Endothelial cell of umbilical vein (primary cell): ENCODE measurements at regions not wholly inside any gene's neighbourhood (a gene's known extent, or its start where the extent isn't known, plus 50 kb on each side); places are given as distances from the start of the nearest gene placed in this dataset.

Source experiments
- BruUV-seq: library from RNA; stranded (reverse); fragments of 400-500 nt; replicated peaks from 2 replicates; lab custom pipeline; 2021; lab: Mats Ljungman, UMichigan
- CTCF ChIA-PET: fragments of 300-600, 350-600 bp; sonication (Branson Sonifier 250); formaldehyde crosslinking; loops from one replicate; lab custom pipeline; 2021; ENCODE audit warnings: antibody characterized with exemption, inconsistent platforms; lab: Charles Lee
- POLR2A ChIA-PET: fragments of 300-600, 350-600 bp; sonication (Branson Sonifier 250); formaldehyde crosslinking; loops from one replicate; lab custom pipeline; 2021; ENCODE audit warnings: antibody characterized with exemption, inconsistent platforms; lab: Charles Lee
- DNase-seq: peaks from one replicate; pipeline ENCODE4 v3.0.0-alpha.2; 2011; ENCODE audit warnings: low read depth, low spot score
- FAIRE-seq: peaks from 2 replicates; lab custom pipeline; 2011; peaks lifted over from hg19 to GRCh38; lab: Jason Lieb, UNC
- H2AFZ ChIP-seq: 2 replicates; pipeline ENCODE4 v1.6.0; 2012; ENCODE audit warnings: low read depth, low read length, control low read depth, inconsistent platforms
- H3K27ac ChIP-seq: 2 replicates; pipeline ENCODE4 v1.5.1; 2011; ENCODE audit warnings: low read depth, mild to moderate bottlenecking, control low read depth, low read length, moderate library complexity; ENCODE audit not compliant: insufficient read depth
- H3K27me3 ChIP-seq, 2 experiments: 2 replicates each; pipeline versions ENCODE4 v1.6.0 to v1.6.1; 2011; ENCODE audit warnings: low read length in 2 of 2, mixed read lengths in 1 of 2; ENCODE audit not compliant: control insufficient read depth in 2 of 2, insufficient read depth in 2 of 2
- H3K36me3 ChIP-seq, 2 experiments: 2 replicates in 1 of 2; 3 replicates in 1 of 2; pipeline ENCODE4 v1.5.1; 2011; ENCODE audit warnings: low read length in 2 of 2, mild to moderate bottlenecking in 1 of 2, moderate library complexity in 1 of 2; ENCODE audit not compliant: control insufficient read depth in 2 of 2, insufficient read depth in 2 of 2; ENCODE audit errors: extremely low read depth in 1 of 2
- H3K4me1 ChIP-seq: 3 replicates; pipeline ENCODE4 v1.5.1; 2011; ENCODE audit warnings: mild to moderate bottlenecking, low read length; ENCODE audit not compliant: control insufficient read depth, insufficient read depth; ENCODE audit errors: extremely low read depth
- H3K4me2 ChIP-seq: 2 replicates; pipeline ENCODE4 v1.6.1; 2011; ENCODE audit warnings: low read length, control low read depth, mixed read lengths; ENCODE audit not compliant: insufficient read depth
- H3K4me3 ChIP-seq, 3 experiments: fragments of 200-600 bp in 1 of 3; sonication (generic), shearing (Covaris generic) in 1 of 3; replicated peaks in 1 of 3; 2 replicates each; pipeline ENCODE4 v1.5.1; 2011 to 2016; ENCODE audit warnings: control low read depth in 3 of 3, low read length in 3 of 3, mild to moderate bottlenecking in 2 of 3, inconsistent platforms in 1 of 3, low read depth in 1 of 3, moderate library complexity in 1 of 3; ENCODE audit not compliant: insufficient read depth in 1 of 3
- H3K79me2 ChIP-seq: 2 replicates; pipeline ENCODE4 v1.6.0; 2012; ENCODE audit warnings: low read length, inconsistent platforms; ENCODE audit not compliant: control insufficient read depth, insufficient read depth
- H3K9ac ChIP-seq: replicated peaks from 2 replicates; pipeline ENCODE3; 2011; ENCODE audit warnings: low read length, control low read depth; ENCODE audit not compliant: insufficient read depth; ENCODE audit errors: extremely low read depth
- H3K9me1 ChIP-seq: replicated peaks from 3 replicates; pipeline ENCODE4 v1.6.0; 2011; ENCODE audit warnings: mild to moderate bottlenecking, low read length; ENCODE audit not compliant: control insufficient read depth, insufficient read depth; ENCODE audit errors: extremely low read depth
- H3K9me3 ChIP-seq: replicated peaks from 2 replicates; pipeline ENCODE4 v1.5.1; 2012; ENCODE audit warnings: low read length, inconsistent platforms; ENCODE audit not compliant: control insufficient read depth, insufficient read depth
- H4K20me1 ChIP-seq: replicated peaks from 2 replicates; pipeline ENCODE3; 2011; ENCODE audit warnings: mild to moderate bottlenecking, low read length; ENCODE audit not compliant: control insufficient read depth, insufficient read depth; ENCODE audit errors: extremely low read depth
- CTCF ChIP-seq, 2 donors: IDR thresholded peaks; 1 replicate in 1 of 2; 2 replicates in 1 of 2; pipeline ENCODE4 v1.5.1; 2011; ENCODE audit warnings: low read length in 2 of 2, mild to moderate bottlenecking in 2 of 2, moderate library complexity in 2 of 2, control low read depth in 1 of 2, inconsistent platforms in 1 of 2, low read depth in 1 of 2; ENCODE audit not compliant: insufficient read depth in 1 of 2; ENCODE audit errors: extremely low read depth in 1 of 2
- EZH2 ChIP-seq: IDR thresholded peaks from 2 replicates; pipeline ENCODE4 v1.6.1; 2012; ENCODE audit warnings: borderline replicate concordance, low read depth, mild to moderate bottlenecking, moderate library complexity, low read length, inconsistent platforms; ENCODE audit not compliant: severe bottlenecking
- FOS ChIP-seq: IDR thresholded peaks from 2 replicates; pipeline ENCODE4 v1.6.1; 2011; ENCODE audit warnings: mild to moderate bottlenecking, low read length, moderate library complexity, borderline replicate concordance; ENCODE audit not compliant: insufficient read depth
- GATA2 ChIP-seq: IDR thresholded peaks from 2 replicates; pipeline ENCODE4 v1.7.0; 2011; ENCODE audit warnings: low read depth, mild to moderate bottlenecking, moderate library complexity, mixed read lengths, low read length; ENCODE audit not compliant: insufficient read length, insufficient read depth
- JUN ChIP-seq: IDR thresholded peaks from 2 replicates; pipeline ENCODE4 v1.6.1; 2011; ENCODE audit warnings: borderline replicate concordance, low read depth; ENCODE audit not compliant: insufficient read length, insufficient read depth
- MYC ChIP-seq: IDR thresholded peaks from one replicate; pipeline ENCODE4 v1.6.1; 2011; ENCODE audit warnings: mild to moderate bottlenecking, low read depth, low read length
- POLR2A ChIP-seq: IDR thresholded peaks from 2 replicates; pipeline ENCODE4 v1.6.1; 2012; ENCODE audit warnings: low read depth, mild to moderate bottlenecking, control low read depth, low read length
- POLR2AphosphoS5 ChIP-seq: IDR thresholded peaks from 2 replicates; pipeline ENCODE4 v1.6.1; 2012; ENCODE audit warnings: low read depth, mild to moderate bottlenecking, control low read depth, low read length, moderate library complexity; ENCODE audit not compliant: insufficient read depth
- dilution Hi-C: fragments of 300-500 bp; cut with MboI; formaldehyde crosslinking; loops from one replicate; pipeline ENCODE4 v1.15.0; 2019; ENCODE audit warnings: low sequenced_read_pairs; ENCODE audit not compliant: extremely low pct_ligation_motif_present
- intact Hi-C: fragments of 100-400 bp; cut with micrococcal nuclease; formaldehyde crosslinking; loops from one replicate; pipeline ENCODE4 v1.10.0; 2022
- TF ChIP-seq, protein P1 (sequence below): IDR thresholded peaks from 2 replicates; pipeline ENCODE4 v1.6.1; 2011; ENCODE audit not compliant: insufficient read depth, insufficient read length

DNA sequence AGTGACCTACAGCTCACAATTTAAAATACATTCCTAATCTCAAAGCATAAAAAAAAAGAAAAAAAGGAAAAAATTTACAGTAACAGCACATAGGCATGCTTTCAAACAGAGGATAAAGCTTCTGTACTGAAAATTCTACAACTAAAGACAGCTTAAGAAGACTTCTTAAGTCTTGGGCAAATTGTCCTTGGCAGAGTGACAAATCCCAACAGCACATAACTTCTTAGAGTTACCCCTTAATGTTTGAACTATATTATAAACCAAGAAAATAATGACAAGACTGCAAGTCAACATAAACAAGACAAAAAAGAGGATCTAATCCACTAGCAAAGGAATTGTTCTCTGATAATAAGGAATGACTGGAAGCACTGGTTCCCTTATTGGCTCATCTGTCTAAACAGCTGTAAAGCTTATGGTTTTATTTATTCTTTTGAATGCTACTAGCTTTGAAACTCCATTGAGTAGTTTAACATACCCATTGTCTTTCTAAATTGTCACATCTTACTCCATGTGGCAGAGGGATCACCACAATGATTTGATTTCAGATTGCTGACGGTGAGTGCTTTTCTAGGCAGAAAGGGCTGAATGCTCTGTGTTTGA is 1576.8 kb upstream of the GOT2 start:
- DNase-seq (no peak), FAIRE-seq (no peak)
- H3K79me2 ChIP-seq = no peaks in the 10 kb centered on the region
- H3K36me3 ChIP-seq = no peaks in the 10 kb centered on the region
- no peak overlapping the region for H2AFZ ChIP-seq
- no peak overlapping the region for H3K27ac ChIP-seq
- H4K20me1 ChIP-seq = no peaks in the 10 kb centered on the region
- H3K9me3 ChIP-seq = no peaks in the 10 kb centered on the region
- BruUV-seq = no TSS peak
- H3K9ac ChIP-seq = no peak overlapping the region
- TF ChIP-seq GATA2 (no peak), EZH2 (no peak), POLR2A (no peak)
- H3K4me2 ChIP-seq = no peak overlapping the region
- dilution Hi-C loops = no loop called here
- CTCF ChIA-PET = no interaction called here
- H3K9me1 ChIP-seq = no peaks in the 10 kb centered on the region
- intact Hi-C loops = no loop called here
- no peak overlapping the region for H3K4me3 ChIP-seq
- no peaks in the 10 kb centered on the region for H3K27me3 ChIP-seq
- no peaks in the 10 kb centered on the region for H3K4me1 ChIP-seq
- POLR2A ChIA-PET = no interaction called here

DNA sequence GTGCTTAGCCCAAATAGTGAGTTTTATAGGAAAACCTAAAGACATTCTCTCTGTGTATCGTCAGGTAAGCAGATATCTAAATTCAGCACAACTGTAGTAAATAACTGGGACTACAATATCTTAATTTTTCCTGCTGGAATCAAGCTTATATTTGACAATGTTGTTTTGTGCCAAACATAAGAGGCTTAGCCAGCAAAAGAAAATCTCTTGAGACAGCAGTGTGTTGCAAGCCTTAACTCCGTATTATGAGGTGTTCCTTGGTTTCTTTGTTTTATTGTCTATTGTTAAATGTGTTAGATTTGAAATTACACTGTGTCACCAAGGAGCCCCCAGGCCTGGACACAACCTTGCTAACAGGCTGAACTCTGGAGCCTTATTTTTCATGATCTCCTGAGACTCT is 1570.6 kb upstream of the GOT2 start:
- no TSS peak for BruUV-seq
- ChIA-PET POLR2A (no interaction called here), CTCF (no interaction called here)
- intact Hi-C loops (no loop called here), dilution Hi-C loops (no loop called here)
- no peaks in the 10 kb centered on the region for H4K20me1 ChIP-seq
- DNase-seq (no peak), FAIRE-seq (no peak)
- H3K9me3 ChIP-seq = no peaks in the 10 kb centered on the region
- no peak overlapping the region for H3K9ac ChIP-seq
- TF ChIP-seq EZH2 (no peak), FOS (no peak), POLR2AphosphoS5 (no peak), JUN (no peak), GATA2 (no peak), MYC (no peak), CTCF (IDR thresholded peaks at IDR 0.05; ENCODE audit: extremely low read depth in 1 of 2, insufficient read depth in 1 of 2, low read depth in 1 of 2, low read length in 2 of 2) (no peak), POLR2A (no peak)
- TF ChIP-seq, protein P1, sequence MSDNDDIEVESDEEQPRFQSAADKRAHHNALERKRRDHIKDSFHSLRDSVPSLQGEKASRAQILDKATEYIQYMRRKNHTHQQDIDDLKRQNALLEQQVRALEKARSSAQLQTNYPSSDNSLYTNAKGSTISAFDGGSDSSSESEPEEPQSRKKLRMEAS = no peak
- no peaks in the 10 kb centered on the region for H3K9me1 ChIP-seq
- H3K4me2 ChIP-seq = no peak overlapping the region
- no peak overlapping the region for H3K4me3 ChIP-seq
- no peak overlapping the region for H3K27ac ChIP-seq
- H3K27me3 ChIP-seq = no peaks in the 10 kb centered on the region
- H3K4me1 ChIP-seq = no peaks in the 10 kb centered on the region
- no peak overlapping the region for H2AFZ ChIP-seq
- no peaks in the 10 kb centered on the region for H3K79me2 ChIP-seq
- no peaks in the 10 kb centered on the region for H3K36me3 ChIP-seq
